Bronchial epithelial cell (primary cell): ENCODE measurements at regions not wholly inside any gene's neighbourhood (a gene's known extent, or its start where the extent isn't known, plus 50 kb on each side); places are given as distances from the start of the nearest gene placed in this dataset.
A peak's percentile ranks its signal among the peaks of the same experiment; 100 is the strongest.

Experiments used
- DNase-seq: peaks from one replicate; pipeline ENCODE4 v3.0.0-alpha.2; 2010; ENCODE audit warnings: low read depth
- FAIRE-seq: peaks from 2 replicates; lab custom pipeline; 2011; peaks lifted over from hg19 to GRCh38; lab: Jason Lieb, UNC
- H3K27me3 ChIP-seq: 2 replicates; pipeline ENCODE4 v1.5.1; 2011; ENCODE audit warnings: low read length; ENCODE audit not compliant: control insufficient read depth, insufficient read depth
- H3K36me3 ChIP-seq: 2 replicates; pipeline ENCODE4 v1.5.1; 2011; ENCODE audit warnings: low read length; ENCODE audit not compliant: control insufficient read depth, insufficient read depth
- H3K4me3 ChIP-seq: 2 replicates; pipeline ENCODE4 v1.5.1; 2011; ENCODE audit warnings: mild to moderate bottlenecking, low read depth, low read length, control low read depth
- TF ChIP-seq, protein P1 (sequence below): IDR thresholded peaks from 2 replicates; pipeline ENCODE4 v1.5.1; 2011; ENCODE audit warnings: mild to moderate bottlenecking, moderate library complexity, low read length, control low read depth, inconsistent platforms; ENCODE audit not compliant: insufficient read depth, severe bottlenecking

DNA sequence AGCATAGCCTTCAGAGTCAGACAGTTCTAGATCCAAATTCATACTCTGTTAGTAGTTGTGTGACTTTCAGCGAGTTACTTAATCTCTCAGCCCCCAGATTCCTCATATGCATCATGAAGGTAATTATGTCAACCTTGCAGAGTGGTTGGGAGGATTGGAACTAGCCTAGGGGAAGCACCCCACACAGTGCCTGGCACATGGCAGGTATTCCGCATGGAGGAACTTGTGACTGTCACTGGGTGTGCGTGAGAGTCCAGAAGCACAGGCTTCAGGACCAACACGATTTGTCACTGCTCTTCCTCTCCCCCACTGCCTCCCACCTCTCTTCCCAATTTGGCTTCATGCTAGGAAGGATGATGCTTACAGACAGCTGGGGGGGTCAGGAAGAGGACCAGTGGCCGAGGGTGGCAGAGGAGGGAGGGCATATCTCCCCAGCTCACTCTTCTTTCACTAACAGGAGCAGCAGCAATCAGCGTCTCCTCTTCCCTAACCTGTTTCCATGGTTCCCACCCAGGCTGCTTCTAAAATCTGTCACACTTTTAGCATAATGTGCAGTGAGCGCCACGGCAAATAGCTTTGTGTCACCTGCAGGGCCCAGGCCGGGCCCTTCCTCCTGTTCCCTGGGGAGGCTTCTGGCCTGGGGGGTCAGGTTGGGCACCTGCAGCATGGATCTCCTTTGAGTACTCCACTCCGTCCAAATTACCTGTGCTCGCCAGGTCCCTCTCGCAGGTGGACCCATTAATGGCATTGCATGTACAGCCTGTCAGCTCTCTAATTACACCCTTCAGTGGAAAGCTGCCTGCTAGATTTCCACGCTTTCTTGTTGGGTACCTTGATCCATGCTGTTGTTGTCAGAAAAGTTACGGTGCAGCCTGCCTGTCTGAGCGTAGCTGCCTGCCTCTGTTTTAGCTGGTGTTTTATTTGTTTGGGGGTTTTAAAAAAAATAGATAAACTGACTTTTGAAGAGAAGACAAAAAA lies 400.4 kb downstream of the NXPE2 start:
- Histone ChIP-seq H3K27me3 (no peaks in the 10 kb centered on the region), H3K36me3 (no peaks in the 10 kb centered on the region), H3K4me3 (no peak overlapping the region)
- DNase-seq (no peak), FAIRE-seq (no peak)
- TF ChIP-seq, protein P1, sequence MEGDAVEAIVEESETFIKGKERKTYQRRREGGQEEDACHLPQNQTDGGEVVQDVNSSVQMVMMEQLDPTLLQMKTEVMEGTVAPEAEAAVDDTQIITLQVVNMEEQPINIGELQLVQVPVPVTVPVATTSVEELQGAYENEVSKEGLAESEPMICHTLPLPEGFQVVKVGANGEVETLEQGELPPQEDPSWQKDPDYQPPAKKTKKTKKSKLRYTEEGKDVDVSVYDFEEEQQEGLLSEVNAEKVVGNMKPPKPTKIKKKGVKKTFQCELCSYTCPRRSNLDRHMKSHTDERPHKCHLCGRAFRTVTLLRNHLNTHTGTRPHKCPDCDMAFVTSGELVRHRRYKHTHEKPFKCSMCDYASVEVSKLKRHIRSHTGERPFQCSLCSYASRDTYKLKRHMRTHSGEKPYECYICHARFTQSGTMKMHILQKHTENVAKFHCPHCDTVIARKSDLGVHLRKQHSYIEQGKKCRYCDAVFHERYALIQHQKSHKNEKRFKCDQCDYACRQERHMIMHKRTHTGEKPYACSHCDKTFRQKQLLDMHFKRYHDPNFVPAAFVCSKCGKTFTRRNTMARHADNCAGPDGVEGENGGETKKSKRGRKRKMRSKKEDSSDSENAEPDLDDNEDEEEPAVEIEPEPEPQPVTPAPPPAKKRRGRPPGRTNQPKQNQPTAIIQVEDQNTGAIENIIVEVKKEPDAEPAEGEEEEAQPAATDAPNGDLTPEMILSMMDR, result no peak

DNA sequence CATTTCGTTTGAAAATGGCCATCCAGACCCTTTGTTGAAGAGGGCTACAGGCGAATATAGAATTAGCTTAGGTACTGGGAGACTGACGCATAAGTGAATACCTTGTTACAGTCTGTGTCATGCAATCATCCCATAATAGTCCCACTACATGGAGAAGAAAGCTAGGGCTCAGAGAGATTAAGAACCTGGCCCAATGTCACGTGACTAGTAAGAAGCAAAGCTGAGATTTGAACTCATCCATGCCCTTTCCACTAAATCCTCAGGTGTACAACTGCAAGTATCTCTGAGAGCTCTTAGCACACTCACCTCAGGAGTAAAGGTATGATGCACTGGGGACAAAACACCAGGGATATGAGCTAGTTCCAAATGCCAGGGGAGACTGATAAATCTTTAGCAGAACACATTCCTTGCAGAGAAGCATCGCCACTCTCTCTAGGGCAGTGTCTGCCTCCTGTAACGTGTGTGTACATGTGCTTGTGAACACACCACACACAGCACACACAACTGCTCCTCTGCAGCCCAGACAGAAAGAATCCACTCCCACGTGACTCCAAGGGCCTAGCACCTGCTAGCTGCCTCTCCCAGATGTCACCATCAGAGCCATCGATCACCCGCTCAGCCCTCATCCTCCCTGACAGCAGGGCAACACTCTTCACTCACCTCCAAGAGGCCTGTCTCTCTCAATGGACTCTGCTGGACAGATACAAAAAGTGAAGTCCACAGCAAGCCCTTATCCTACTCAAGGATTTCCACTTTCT lies 402.8 kb downstream of the NXPE2 start:
- Histone ChIP-seq H3K27me3 (no peaks in the 10 kb centered on the region), H3K36me3 (no peaks in the 10 kb centered on the region), H3K4me3 (no peak overlapping the region)
- FAIRE-seq (peak; percentile 83), DNase-seq (no peak)
- TF ChIP-seq, protein P1, result no peak

GRCh38 chr11:115081972-115082371 lies 403.6 kb downstream of the NXPE2 start:
- peak; percentile 0 for DNase-seq
- Histone ChIP-seq H3K27me3 (no peaks in the 10 kb centered on the region), H3K36me3 (no peaks in the 10 kb centered on the region), H3K4me3 (no peak overlapping the region)
- TF ChIP-seq, protein P1, result no peak
- no peak for FAIRE-seq

DNA sequence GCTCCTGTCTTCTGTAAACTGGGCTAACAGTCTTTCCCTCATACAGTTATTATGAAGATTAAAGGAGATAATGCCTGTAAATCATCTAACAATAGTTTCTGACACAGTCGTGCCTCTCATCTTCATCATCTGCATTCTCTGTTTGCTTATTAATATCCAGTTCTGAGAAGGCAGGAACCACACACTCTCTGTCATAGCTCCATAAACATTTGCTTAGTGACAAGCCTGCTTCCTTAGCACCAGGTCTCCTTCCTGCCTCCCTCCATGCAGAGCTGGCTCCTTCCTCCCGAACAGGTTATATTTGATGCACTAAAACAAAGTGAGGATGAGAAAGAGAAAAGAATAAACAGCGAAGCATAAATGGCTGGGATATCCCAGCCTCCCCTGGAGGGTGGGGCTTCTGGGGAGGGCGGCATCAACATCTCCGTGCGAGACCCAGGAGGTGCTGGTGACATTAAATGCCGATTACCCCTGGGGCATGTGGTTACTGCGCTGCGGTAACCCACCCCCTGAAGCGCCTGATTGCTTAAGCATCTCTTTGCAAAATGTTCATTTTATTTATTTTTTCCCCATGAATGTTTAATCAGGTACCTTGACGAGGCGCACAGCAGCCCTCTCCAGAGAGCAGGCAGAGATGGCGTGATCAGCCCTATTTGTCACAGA lies 404.9 kb downstream of the NXPE2 start:
- no peaks in the 10 kb centered on the region for H3K36me3 ChIP-seq
- TF ChIP-seq, protein P1, result no peak
- H3K4me3 ChIP-seq, result no peak overlapping the region
- no peak for DNase-seq
- H3K27me3 ChIP-seq, result no peaks in the 10 kb centered on the region
- FAIRE-seq, result no peak

- Histone ChIP-seq H3K36me3 (no peaks in the 10 kb centered on the region), H3K4me3 (no peak overlapping the region), H3K27me3 (no peaks in the 10 kb centered on the region)
- TF ChIP-seq, protein P1, result no peak
- FAIRE-seq (no peak), DNase-seq (no peak)
These were observed 405.9 kb downstream of the NXPE2 start for GRCh38 chr11:115084231-115084630.
